ENCODE measurements at regions not wholly inside any gene's neighbourhood (a gene's known extent, or its start where the extent isn't known, plus 50 kb on each side); places are given as distances from the start of the nearest gene placed in this dataset.

- H3K9me3 ChIP-seq: no peaks in the 10 kb centered on the region
- in situ Hi-C loops (cut with MboI; ENCODE audit: low sequenced_read_pairs): no loop called here
- DNase-seq (ENCODE audit: low spot score in 2 of 2): no peak
- H3K4me1 ChIP-seq: no peaks in the 10 kb centered on the region
- no peaks in the 10 kb centered on the region for H3K36me3 ChIP-seq (replicated peaks)
- no peak overlapping the region for H3K4me3 ChIP-seq
- H3K27me3 ChIP-seq (ENCODE audit: low read depth): peaks cover 5% of the 10 kb centered on the region
These were observed 95.4 kb downstream of the NKX6-1 start for GRCh38 chr4:84403656-84404055.

GRCh38 chr4:84401701-84402306 lies 97.3 kb downstream of the NKX6-1 start:
- Histone ChIP-seq H3K27me3 (ENCODE audit: low read depth) (peaks cover 10% of the 10 kb centered on the region), H3K4me1 (no peaks in the 10 kb centered on the region), H3K9me3 (no peaks in the 10 kb centered on the region), H3K36me3 (replicated peaks) (no peaks in the 10 kb centered on the region), H3K4me3 (no peak overlapping the region)
- in situ Hi-C loops (cut with MboI; ENCODE audit: low sequenced_read_pairs): no loop called here
- DNase-seq (ENCODE audit: low spot score in 2 of 2): no peak

- Histone ChIP-seq H3K4me3 (no peak overlapping the region), H3K36me3 (replicated peaks) (no peaks in the 10 kb centered on the region), H3K9me3 (no peaks in the 10 kb centered on the region), H3K27me3 (ENCODE audit: low read depth) (peaks cover 11% of the 10 kb centered on the region), H3K4me1 (no peaks in the 10 kb centered on the region)
- no peak for DNase-seq (ENCODE audit: low spot score in 2 of 2)
- in situ Hi-C loops (cut with MboI; ENCODE audit: low sequenced_read_pairs): no loop called here
These were observed 104.7 kb downstream of the NKX6-1 start for GRCh38 chr4:84394386-84394785.

- Histone ChIP-seq H3K36me3 (replicated peaks) (no peaks in the 10 kb centered on the region), H3K9me3 (no peaks in the 10 kb centered on the region), H3K4me1 (no peaks in the 10 kb centered on the region), H3K27me3 (ENCODE audit: low read depth) (peaks cover 5% of the 10 kb centered on the region), H3K4me3 (no peak overlapping the region)
- in situ Hi-C loops (cut with MboI; ENCODE audit: low sequenced_read_pairs): no loop called here
- no peak for DNase-seq (ENCODE audit: low spot score in 2 of 2)
These were observed 106.0 kb downstream of the NKX6-1 start for GRCh38 chr4:84392951-84393590.

- H3K36me3 ChIP-seq (replicated peaks): no peaks in the 10 kb centered on the region
- no peak overlapping the region for H3K4me3 ChIP-seq
- in situ Hi-C loops (cut with MboI; ENCODE audit: low sequenced_read_pairs): no loop called here
- H3K27me3 ChIP-seq (ENCODE audit: low read depth): peaks cover 7% of the 10 kb centered on the region
- no peak for DNase-seq (ENCODE audit: low spot score in 2 of 2)
- H3K4me1 ChIP-seq: peaks cover 14% of the 10 kb centered on the region
- H3K9me3 ChIP-seq: no peaks in the 10 kb centered on the region
These were observed 109.7 kb downstream of the NKX6-1 start for GRCh38 chr4:84389406-84389805.

GRCh38 chr4:84385203-84385602 lies 113.9 kb downstream of the NKX6-1 start:
- peak in 1 of 2 experiments; percentile 38 for DNase-seq (ENCODE audit: low spot score in 2 of 2)
- Histone ChIP-seq H3K9me3 (no peaks in the 10 kb centered on the region), H3K27me3 (ENCODE audit: low read depth) (peaks cover 9% of the 10 kb centered on the region), H3K4me3 (no peak overlapping the region), H3K4me1 (peaks cover 23% of the 10 kb centered on the region), H3K36me3 (replicated peaks) (no peaks in the 10 kb centered on the region)
- in situ Hi-C loops (cut with MboI; ENCODE audit: low sequenced_read_pairs): no loop called here

- H3K27me3 ChIP-seq (ENCODE audit: low read depth): peaks cover 6% of the 10 kb centered on the region; the same call in 1 of the 2 replicates
- no peaks in the 10 kb centered on the region for H3K36me3 ChIP-seq (replicated peaks)
- in situ Hi-C loops (cut with MboI; ENCODE audit: low sequenced_read_pairs): no loop called here
- H3K9me3 ChIP-seq: no peaks in the 10 kb centered on the region
- no peak overlapping the region for H3K4me3 ChIP-seq
- DNase-seq (ENCODE audit: low spot score in 2 of 2): peak; percentile 48 to 85
- peaks cover 27% of the 10 kb centered on the region for H3K4me1 ChIP-seq
These were observed 114.3 kb downstream of the NKX6-1 start for GRCh38 chr4:84384801-84385200.

GRCh38 chr4:84381759-84382158 lies 117.3 kb downstream of the NKX6-1 start:
- peaks cover 41% of the 10 kb centered on the region for H3K4me1 ChIP-seq
- in situ Hi-C loops (cut with MboI; ENCODE audit: low sequenced_read_pairs): no loop called here
- no peaks in the 10 kb centered on the region for H3K9me3 ChIP-seq
- H3K27me3 ChIP-seq (ENCODE audit: low read depth): peaks cover 2% of the 10 kb centered on the region; the same call in 1 of the 2 replicates
- no peak overlapping the region for H3K4me3 ChIP-seq
- no peaks in the 10 kb centered on the region; the same call in 1 of the 2 replicates for H3K36me3 ChIP-seq (replicated peaks)
- DNase-seq (ENCODE audit: low spot score in 2 of 2): no peak

GRCh38 chr4:84379917-84380641 lies 119.0 kb downstream of the NKX6-1 start:
- H3K36me3 ChIP-seq (replicated peaks): no peaks in the 10 kb centered on the region; the same call in 1 of the 2 replicates
- in situ Hi-C loops (cut with MboI; ENCODE audit: low sequenced_read_pairs): no loop called here
- peaks cover 2% of the 10 kb centered on the region; the same call in 1 of the 2 replicates for H3K27me3 ChIP-seq (ENCODE audit: low read depth)
- no peaks in the 10 kb centered on the region for H3K9me3 ChIP-seq
- DNase-seq (ENCODE audit: low spot score in 2 of 2): peak; percentile 52 to 65
- H3K4me1 ChIP-seq: peaks cover 34% of the 10 kb centered on the region
- H3K4me3 ChIP-seq: no peak overlapping the region

- Histone ChIP-seq H3K4me1 (peaks cover 23% of the 10 kb centered on the region), H3K9me3 (no peaks in the 10 kb centered on the region), H3K36me3 (replicated peaks) (no peaks in the 10 kb centered on the region; the same call in 1 of the 2 replicates), H3K4me3 (no peak overlapping the region; the same call in 1 of the 2 replicates), H3K27me3 (ENCODE audit: low read depth) (peaks cover 2% of the 10 kb centered on the region; the same call in 1 of the 2 replicates)
- peak; percentile 82 to 98 for DNase-seq (ENCODE audit: low spot score in 2 of 2)
- in situ Hi-C loops (cut with MboI; ENCODE audit: low sequenced_read_pairs): no loop called here
These were observed 120.1 kb downstream of the NKX6-1 start for GRCh38 chr4:84378983-84379382.

- Histone ChIP-seq H3K4me3 (no peak overlapping the region; the same call in 1 of the 2 replicates), H3K4me1 (peaks cover 21% of the 10 kb centered on the region), H3K36me3 (replicated peaks) (no peaks in the 10 kb centered on the region; the same call in 1 of the 2 replicates), H3K27me3 (ENCODE audit: low read depth) (no peaks in the 10 kb centered on the region; the same call in 1 of the 2 replicates), H3K9me3 (no peaks in the 10 kb centered on the region)
- peak in 1 of 2 experiments; percentile 54 for DNase-seq (ENCODE audit: low spot score in 2 of 2)
- in situ Hi-C loops (cut with MboI; ENCODE audit: low sequenced_read_pairs): no loop called here
These were observed 120.7 kb downstream of the NKX6-1 start for GRCh38 chr4:84378356-84378755.

- Histone ChIP-seq H3K9me3 (no peaks in the 10 kb centered on the region; the same call in 1 of the 2 replicates), H3K4me3 (no peak overlapping the region), H3K36me3 (replicated peaks) (no peaks in the 10 kb centered on the region), H3K4me1 (peaks cover 30% of the 10 kb centered on the region), H3K27me3 (ENCODE audit: low read depth) (no peaks in the 10 kb centered on the region)
- DNase-seq (ENCODE audit: low spot score in 2 of 2): no peak
- in situ Hi-C loops (cut with MboI; ENCODE audit: low sequenced_read_pairs): no loop called here
These were observed 132.2 kb downstream of the NKX6-1 start for GRCh38 chr4:84366907-84367306.

- no peaks in the 10 kb centered on the region for H3K27me3 ChIP-seq (ENCODE audit: low read depth)
- in situ Hi-C loops (cut with MboI; ENCODE audit: low sequenced_read_pairs): no loop called here
- peak in 1 of 2 experiments; percentile 36 for DNase-seq (ENCODE audit: low spot score in 2 of 2)
These were observed 132.9 kb downstream of the NKX6-1 start for GRCh38 chr4:84366161-84366560.

More at GRCh38 chr4:84366161-84366560, 132.9 kb downstream of the NKX6-1 start:
- Histone ChIP-seq H3K4me1 (peaks cover 30% of the 10 kb centered on the region), H3K4me3 (no peak overlapping the region), H3K9me3 (no peaks in the 10 kb centered on the region; the same call in 1 of the 2 replicates), H3K36me3 (replicated peaks) (no peaks in the 10 kb centered on the region)
